Mesenchymal stem cell (in vitro differentiated cells and primary cell): ENCODE measurements at regions not wholly inside any gene's neighbourhood (a gene's known extent, or its start where the extent isn't known, plus 50 kb on each side); places are given as distances from the start of the nearest gene placed in this dataset.

Experiments used
- DNase-seq: peaks from one replicate; pipeline ENCODE4 v3.0.0-alpha.2; 2013
- H2AFZ ChIP-seq: one replicate; pipeline ENCODE4 v1.6.1; 2013; ENCODE audit warnings: low read depth, mild to moderate bottlenecking, control low read depth, inconsistent platforms, low read length, moderate library complexity
- H2AK5ac ChIP-seq: 2 replicates; pipeline ENCODE4 v1.6.1; 2013; ENCODE audit warnings: low read length, moderate library complexity, mild to moderate bottlenecking, inconsistent platforms; ENCODE audit not compliant: severe bottlenecking
- H2BK120ac ChIP-seq: one replicate; pipeline ENCODE4 v1.6.1; 2013; ENCODE audit warnings: low read depth, mild to moderate bottlenecking, inconsistent platforms, low read length, moderate library complexity
- H2BK12ac ChIP-seq, 2 experiments: one replicate each; pipeline ENCODE4 v1.6.1; 2013; ENCODE audit warnings: inconsistent platforms in 2 of 2, low read length in 2 of 2, mild to moderate bottlenecking in 2 of 2, moderate library complexity in 2 of 2, control low read depth in 1 of 2
- H2BK15ac ChIP-seq: one replicate; pipeline ENCODE4 v1.6.1; 2013; ENCODE audit warnings: mild to moderate bottlenecking, low read depth, inconsistent platforms; ENCODE audit not compliant: poor library complexity, severe bottlenecking
- H2BK5ac ChIP-seq: 2 replicates; pipeline ENCODE4 v1.6.1; 2013; ENCODE audit warnings: low read depth, mild to moderate bottlenecking, low read length, control low read depth, inconsistent platforms; ENCODE audit not compliant: poor library complexity, severe bottlenecking
- H3K14ac ChIP-seq, 2 experiments: one replicate each; pipeline ENCODE4 v1.6.1; 2013; ENCODE audit warnings: inconsistent platforms in 2 of 2, low read length in 2 of 2, control low read depth in 1 of 2, mild to moderate bottlenecking in 1 of 2, moderate library complexity in 1 of 2
- H3K18ac ChIP-seq, 2 experiments: one replicate each; pipeline ENCODE4 v1.6.1; 2013; ENCODE audit warnings: inconsistent platforms in 2 of 2, low read length in 2 of 2, control low read depth in 1 of 2, low read depth in 1 of 2, mild to moderate bottlenecking in 1 of 2
- H3K23ac ChIP-seq, 2 experiments: one replicate each; pipeline ENCODE4 v1.6.1; 2013; ENCODE audit warnings: inconsistent platforms in 2 of 2, low read length in 2 of 2, mild to moderate bottlenecking in 2 of 2, moderate library complexity in 2 of 2, control low read depth in 1 of 2
- H3K27ac ChIP-seq: 2 replicates; pipeline ENCODE4 v1.5.1; 2013; ENCODE audit warnings: mild to moderate bottlenecking, moderate library complexity, low read length, control low read depth, inconsistent platforms; ENCODE audit not compliant: poor library complexity, severe bottlenecking
- H3K27me3 ChIP-seq, 2 experiments: 2 replicates each; pipeline versions ENCODE4 v1.6.1 to v1.7.0; 2013; ENCODE audit warnings: low read length in 2 of 2, mild to moderate bottlenecking in 2 of 2, moderate library complexity in 2 of 2, control low read depth in 1 of 2, inconsistent platforms in 1 of 2; ENCODE audit not compliant: control insufficient read depth in 1 of 2, insufficient read depth in 1 of 2
- H3K36me3 ChIP-seq, 2 experiments: 2 replicates each; pipeline versions ENCODE4 v1.6.1 to v1.7.0; 2013; ENCODE audit warnings: low read length in 2 of 2, control low read depth in 1 of 2, inconsistent platforms in 1 of 2, low read depth in 1 of 2, mild to moderate bottlenecking in 1 of 2; ENCODE audit not compliant: insufficient read depth in 2 of 2, control insufficient read depth in 1 of 2
- H3K4ac ChIP-seq, 2 experiments: one replicate each; pipeline ENCODE4 v1.6.1; 2013; ENCODE audit warnings: inconsistent platforms in 2 of 2, low read length in 2 of 2, mild to moderate bottlenecking in 2 of 2, moderate library complexity in 2 of 2, control low read depth in 1 of 2, low read depth in 1 of 2
- H3K4me1 ChIP-seq: 2 replicates; pipeline ENCODE4 v1.6.1; 2013; ENCODE audit warnings: low read depth, low read length, control low read depth; ENCODE audit not compliant: control insufficient read depth, insufficient read depth
- H3K4me2 ChIP-seq: 2 replicates; pipeline ENCODE4 v1.6.1; 2013; ENCODE audit warnings: low read length, mild to moderate bottlenecking, inconsistent platforms; ENCODE audit not compliant: poor library complexity, severe bottlenecking
- H3K4me3 ChIP-seq, 2 experiments: 2 replicates each; pipeline versions ENCODE4 v1.5.1 to v1.7.0; 2013; ENCODE audit warnings: low read length in 2 of 2, mild to moderate bottlenecking in 2 of 2, control low read depth in 1 of 2, low read depth in 1 of 2; ENCODE audit not compliant: insufficient read depth in 1 of 2
- H3K79me1 ChIP-seq: replicated peaks from 2 replicates; pipeline ENCODE4 v1.6.1; 2013; ENCODE audit warnings: mild to moderate bottlenecking, control low read depth, low read length, inconsistent platforms; ENCODE audit not compliant: poor library complexity, severe bottlenecking
- H3K9ac ChIP-seq: 2 replicates; pipeline ENCODE4 v1.7.0; 2013; ENCODE audit warnings: mild to moderate bottlenecking, low read length, moderate library complexity
- H3K9me3 ChIP-seq: 2 replicates; pipeline ENCODE4 v1.7.0; 2013; ENCODE audit warnings: mild to moderate bottlenecking, low read length; ENCODE audit not compliant: control insufficient read depth
- H4K8ac ChIP-seq: one replicate; pipeline ENCODE4 v1.6.1; 2013; ENCODE audit warnings: inconsistent platforms, mild to moderate bottlenecking, low read length, moderate library complexity
- H4K91ac ChIP-seq: one replicate; pipeline ENCODE4 v1.6.1; 2013; ENCODE audit warnings: mild to moderate bottlenecking, low read length, inconsistent platforms
- WGBS: methylation state at CpG from one replicate; pipeline ENCODE4 v1.1.7; 2013; ENCODE audit warnings: mixed read lengths; 5-methylcytosine and 5-hydroxymethylcytosine counted together

DNA sequence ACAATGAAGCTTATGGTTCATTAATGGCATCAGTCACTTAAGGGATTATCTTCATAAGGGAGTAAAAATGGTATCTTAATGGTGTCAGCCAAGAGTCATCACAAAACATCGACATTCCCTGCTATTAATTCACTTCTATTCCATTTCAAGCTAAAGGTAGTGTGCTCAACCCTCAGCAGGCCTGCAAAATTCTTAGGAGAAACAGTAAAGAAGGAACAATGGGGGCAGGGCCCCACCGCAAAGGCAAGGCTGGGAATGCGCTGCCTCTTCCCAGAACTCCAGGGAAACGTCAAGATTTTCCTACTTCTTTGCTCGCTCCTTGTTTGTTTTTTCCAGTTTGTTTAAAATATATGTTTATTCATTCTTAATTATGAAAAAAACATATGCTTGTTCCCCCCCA is 187.3 kb upstream of the TSC22D2 start:
- H3K9ac ChIP-seq: peak overlapping the region; percentile 85
- peak overlapping the region in 1 of 2 experiments; percentile 67 for H3K4me3 ChIP-seq
- H3K23ac ChIP-seq: no peak overlapping the region
- no peak overlapping the region for H2BK5ac ChIP-seq
- no peak overlapping the region for H2BK120ac ChIP-seq
- no peak overlapping the region for H2BK12ac ChIP-seq
- H3K14ac ChIP-seq: no peak overlapping the region
- H3K4me2 ChIP-seq: peak overlapping the region; percentile 36
- peaks cover 7% of the 10 kb centered on the region for H3K9me3 ChIP-seq
- no peaks in the 10 kb centered on the region for H3K36me3 ChIP-seq
- no peak overlapping the region for H4K91ac ChIP-seq
- H3K18ac ChIP-seq: no peak overlapping the region
- H3K27me3 ChIP-seq: peaks cover 4 to 6% of the 10 kb centered on the region in 2 experiments
- no peaks in the 10 kb centered on the region for H3K79me1 ChIP-seq
- H4K8ac ChIP-seq: no peak overlapping the region
- DNase-seq: peak; percentile 10
- WGBS: 40% methylated on average over 2 of the region's 5 CpGs
- H3K27ac ChIP-seq: no peak overlapping the region
- H3K4me1 ChIP-seq: peaks cover 8% of the 10 kb centered on the region
- H2BK15ac ChIP-seq: no peak overlapping the region
- H2AFZ ChIP-seq: no peak overlapping the region
- no peak overlapping the region for H2AK5ac ChIP-seq
- H3K4ac ChIP-seq: no peak overlapping the region

DNA sequence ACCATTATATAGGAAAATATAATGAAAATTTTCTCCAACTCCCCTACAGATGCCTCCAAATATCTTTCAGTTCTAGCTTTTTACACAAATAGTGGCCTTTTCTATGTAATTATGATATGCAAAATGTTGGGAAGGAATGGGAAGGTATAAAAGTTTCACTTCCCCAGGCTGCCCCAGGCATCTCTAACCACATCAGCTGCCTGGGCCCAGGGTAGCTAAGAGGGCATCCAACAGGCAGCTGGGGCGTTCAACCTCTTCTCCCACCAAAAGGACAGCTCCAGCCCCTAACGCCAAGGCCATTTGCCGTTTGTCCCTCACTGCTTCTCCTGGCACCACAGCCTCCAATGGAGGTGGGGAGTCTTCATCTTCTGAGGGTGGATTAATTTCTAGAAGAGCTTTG is 188.1 kb upstream of the TSC22D2 start:
- H4K91ac ChIP-seq: no peak overlapping the region
- H3K9me3 ChIP-seq: peaks cover 7% of the 10 kb centered on the region
- no peak overlapping the region for H3K18ac ChIP-seq
- H3K23ac ChIP-seq: no peak overlapping the region
- no peak overlapping the region for H2AK5ac ChIP-seq
- WGBS: 100% methylated on average over 1 of the region's 3 CpGs
- H2BK12ac ChIP-seq: no peak overlapping the region
- no peaks in the 10 kb centered on the region for H3K79me1 ChIP-seq
- no peak overlapping the region for H2AFZ ChIP-seq
- no peak overlapping the region for H3K9ac ChIP-seq
- no peak overlapping the region for H2BK5ac ChIP-seq
- no peak for DNase-seq
- peaks cover 4 to 6% of the 10 kb centered on the region in 2 experiments for H3K27me3 ChIP-seq
- no peak overlapping the region for H3K4me3 ChIP-seq
- no peak overlapping the region for H3K14ac ChIP-seq
- H3K4me2 ChIP-seq: no peak overlapping the region
- H2BK120ac ChIP-seq: no peak overlapping the region
- H3K36me3 ChIP-seq: no peaks in the 10 kb centered on the region
- peaks cover 12% of the 10 kb centered on the region for H3K4me1 ChIP-seq
- no peak overlapping the region for H2BK15ac ChIP-seq
- no peak overlapping the region for H4K8ac ChIP-seq
- H3K27ac ChIP-seq: no peak overlapping the region
- no peak overlapping the region for H3K4ac ChIP-seq

DNA sequence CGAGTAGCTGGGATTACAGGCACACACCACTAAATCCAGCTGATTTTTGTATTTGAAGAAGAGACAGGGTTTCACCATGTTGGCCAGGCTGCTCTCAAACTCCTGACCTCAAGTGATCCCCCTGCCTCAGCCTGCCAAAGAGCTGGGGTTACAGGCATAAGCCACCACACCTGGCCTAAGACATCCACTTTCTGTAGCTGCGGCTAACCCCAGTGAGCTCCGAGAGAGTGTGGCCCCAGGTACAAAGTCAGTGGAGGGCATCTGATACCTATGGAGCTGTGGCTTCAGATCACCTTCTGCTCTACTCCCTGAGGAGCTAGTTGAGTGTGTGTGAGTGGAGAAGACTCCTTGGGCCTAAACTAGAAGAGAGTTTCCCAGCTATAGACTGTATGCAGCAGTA is 189.3 kb upstream of the TSC22D2 start:
- H3K79me1 ChIP-seq: no peaks in the 10 kb centered on the region
- no peak overlapping the region for H2BK12ac ChIP-seq
- no peak overlapping the region for H2BK5ac ChIP-seq
- H4K91ac ChIP-seq: no peak overlapping the region
- WGBS: 100% methylated on average over 3 of the region's 3 CpGs
- H3K4ac ChIP-seq: no peak overlapping the region
- peaks cover 4 to 6% of the 10 kb centered on the region in 2 experiments for H3K27me3 ChIP-seq
- H2AK5ac ChIP-seq: no peak overlapping the region
- peaks cover 12% of the 10 kb centered on the region for H3K4me1 ChIP-seq
- H3K18ac ChIP-seq: no peak overlapping the region
- H3K4me3 ChIP-seq: no peak overlapping the region
- DNase-seq: no peak
- no peak overlapping the region for H2BK120ac ChIP-seq
- no peak overlapping the region for H2AFZ ChIP-seq
- no peak overlapping the region for H4K8ac ChIP-seq
- no peak overlapping the region for H3K27ac ChIP-seq
- no peak overlapping the region for H3K4me2 ChIP-seq
- H3K9me3 ChIP-seq: peaks cover 7% of the 10 kb centered on the region
- H3K9ac ChIP-seq: no peak overlapping the region
- no peak overlapping the region for H3K14ac ChIP-seq
- no peak overlapping the region for H2BK15ac ChIP-seq
- peak overlapping the region in 1 of 2 experiments; percentile 35 for H3K23ac ChIP-seq
- H3K36me3 ChIP-seq: no peaks in the 10 kb centered on the region

DNA sequence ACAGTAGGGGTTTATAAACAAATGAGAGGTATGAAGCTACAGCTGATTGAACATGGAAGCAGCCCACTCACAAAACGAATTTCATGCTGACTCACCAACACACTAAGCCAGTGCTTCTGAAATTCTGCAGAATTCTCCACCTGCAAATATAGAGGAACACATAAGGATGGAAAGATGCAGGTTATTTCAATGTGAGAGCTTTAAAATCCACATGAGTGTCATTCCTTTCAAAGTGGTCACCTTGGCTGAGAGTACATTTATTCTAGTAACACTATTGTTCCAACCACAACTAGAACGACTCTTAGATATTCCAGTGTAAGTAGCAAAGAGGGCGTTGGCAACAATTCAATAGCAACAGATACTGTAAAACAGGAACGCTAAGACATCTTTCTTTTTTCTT is 189.9 kb upstream of the TSC22D2 start:
- peaks cover 12% of the 10 kb centered on the region for H3K4me1 ChIP-seq
- H3K4me2 ChIP-seq: no peak overlapping the region
- H3K27ac ChIP-seq: no peak overlapping the region
- no peak overlapping the region for H2BK15ac ChIP-seq
- H2AK5ac ChIP-seq: no peak overlapping the region
- DNase-seq: no peak
- no peak overlapping the region for H2BK120ac ChIP-seq
- H4K91ac ChIP-seq: no peak overlapping the region
- no peak overlapping the region for H2BK5ac ChIP-seq
- H2AFZ ChIP-seq: no peak overlapping the region
- H3K18ac ChIP-seq: no peak overlapping the region
- no peak overlapping the region for H3K9ac ChIP-seq
- no peak overlapping the region for H3K4ac ChIP-seq
- no peak overlapping the region for H3K4me3 ChIP-seq
- WGBS: 93% methylated on average over 4 of the region's 4 CpGs
- peaks cover 4 to 6% of the 10 kb centered on the region in 2 experiments for H3K27me3 ChIP-seq
- H3K9me3 ChIP-seq: peaks cover 7% of the 10 kb centered on the region
- no peak overlapping the region for H2BK12ac ChIP-seq
- H3K14ac ChIP-seq: no peak overlapping the region
- no peaks in the 10 kb centered on the region for H3K79me1 ChIP-seq
- no peak overlapping the region for H3K23ac ChIP-seq
- no peak overlapping the region for H4K8ac ChIP-seq
- H3K36me3 ChIP-seq: no peaks in the 10 kb centered on the region
